Sciatic nerve (tissue), 2 donors: ENCODE measurements at regions not wholly inside any gene's neighbourhood (a gene's known extent, or its start where the extent isn't known, plus 50 kb on each side); places are given as distances from the start of the nearest gene placed in this dataset.
"Not testable (repeated sequence)": the region's sequence is repeated elsewhere in the genome, so short reads cannot be mapped to it uniquely, and the experiment has no call there.

Experiments
- ATAC-seq: fragments of 200-7000 bp; cut with Tn5 transposase; one replicate; pipeline ENCODE4 v1.9.1; 2020; ENCODE audit warnings: mild to moderate bottlenecking, moderate library complexity
- DNase-seq: peaks from one replicate; pipeline ENCODE4 v3.0.0-alpha.2; 2020; ENCODE audit warnings: low spot score
- intact Hi-C: fragments of 100-400 bp; cut with DNase I; formaldehyde crosslinking; loops from one replicate; pipeline ENCODE4 v1.14.2; 2022
- donor health status: DM: no; HTN: no; CAD: no.
- donor health status: DM: no; HTN: no; CAD: no.

- DNase-seq = no peak
- intact Hi-C loops = no loop called here
- ATAC-seq = no peak
Observed at GRCh38 chr7:1352656-1353271, 106.5 kb downstream of the MICALL2 start.

DNA sequence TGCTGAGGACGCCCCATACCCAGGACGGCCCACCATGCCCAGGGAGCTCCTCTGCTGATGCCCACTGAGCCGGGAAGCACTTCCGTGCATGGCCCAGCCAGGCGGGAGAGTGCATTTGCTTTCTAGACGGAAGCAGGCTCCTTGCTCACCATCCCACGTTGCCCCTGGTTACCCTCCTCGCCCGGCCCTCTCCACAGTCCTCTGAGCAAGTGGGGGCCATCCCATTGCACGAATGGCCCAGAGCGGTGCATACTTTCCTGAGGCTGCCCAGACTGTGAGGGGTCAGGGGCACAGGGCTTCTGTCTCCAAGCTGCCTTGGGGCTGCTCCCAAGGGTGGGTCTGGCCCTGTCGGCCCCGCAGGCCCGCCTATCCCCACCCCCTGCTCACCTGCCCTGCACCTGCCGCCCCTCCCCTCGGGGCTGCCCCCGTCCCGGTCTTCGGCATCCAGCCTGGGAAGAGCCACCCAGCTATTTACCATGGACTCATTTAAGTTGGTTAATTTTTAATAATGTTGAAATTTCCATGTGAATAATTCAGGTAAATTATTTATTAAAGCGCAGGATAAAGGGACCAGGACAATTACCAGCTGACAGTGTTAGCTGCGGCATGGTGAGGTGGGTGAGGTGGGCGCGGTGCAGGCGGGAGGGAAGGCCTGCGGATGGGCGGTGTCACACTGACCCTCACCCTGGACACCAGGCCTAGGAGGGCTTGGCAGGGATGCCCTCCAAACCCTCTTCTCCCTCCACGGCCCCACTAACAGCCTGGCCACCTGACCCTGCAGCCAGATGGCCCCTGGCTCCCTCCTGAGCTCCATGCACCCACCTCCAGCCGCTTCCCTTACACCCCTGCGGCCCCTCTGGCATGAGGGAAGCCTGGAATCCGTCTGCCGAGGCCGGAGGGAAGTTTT lies 104.4 kb downstream of the MICALL2 start:
- DNase-seq = no peak
- no peak for ATAC-seq
- intact Hi-C loops = no loop called here

GRCh38 chr7:1355568-1356340 lies 103.5 kb downstream of the MICALL2 start:
- ATAC-seq (no peak), DNase-seq (no peak)
- intact Hi-C loops = no loop called here

GRCh38 chr7:1356853-1357252 lies 102.4 kb downstream of the MICALL2 start:
- intact Hi-C loops, ATAC-seq: not testable (repeated sequence)

DNA sequence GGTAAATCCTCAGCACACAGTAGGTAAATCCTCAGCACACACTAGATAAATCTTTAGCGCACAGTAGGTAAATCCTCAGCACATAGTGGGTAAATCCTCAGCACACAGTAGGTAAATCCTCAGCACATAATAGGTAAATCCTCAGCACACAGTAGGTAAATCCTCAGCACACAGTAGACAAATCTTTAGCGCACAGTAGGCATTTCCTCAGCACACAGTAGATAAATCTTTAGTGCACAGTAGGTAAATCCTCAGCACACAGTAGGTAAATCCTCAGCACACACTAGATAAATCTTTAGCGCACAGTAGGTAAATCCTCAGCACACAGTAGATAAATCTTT lies 102.0 kb downstream of the MICALL2 start:
- DNase-seq, intact Hi-C loops, ATAC-seq: not testable (repeated sequence)

More at GRCh38 chr7:1356853-1357252, 102.4 kb downstream of the MICALL2 start:
- not testable (repeated sequence) for DNase-seq

DNA sequence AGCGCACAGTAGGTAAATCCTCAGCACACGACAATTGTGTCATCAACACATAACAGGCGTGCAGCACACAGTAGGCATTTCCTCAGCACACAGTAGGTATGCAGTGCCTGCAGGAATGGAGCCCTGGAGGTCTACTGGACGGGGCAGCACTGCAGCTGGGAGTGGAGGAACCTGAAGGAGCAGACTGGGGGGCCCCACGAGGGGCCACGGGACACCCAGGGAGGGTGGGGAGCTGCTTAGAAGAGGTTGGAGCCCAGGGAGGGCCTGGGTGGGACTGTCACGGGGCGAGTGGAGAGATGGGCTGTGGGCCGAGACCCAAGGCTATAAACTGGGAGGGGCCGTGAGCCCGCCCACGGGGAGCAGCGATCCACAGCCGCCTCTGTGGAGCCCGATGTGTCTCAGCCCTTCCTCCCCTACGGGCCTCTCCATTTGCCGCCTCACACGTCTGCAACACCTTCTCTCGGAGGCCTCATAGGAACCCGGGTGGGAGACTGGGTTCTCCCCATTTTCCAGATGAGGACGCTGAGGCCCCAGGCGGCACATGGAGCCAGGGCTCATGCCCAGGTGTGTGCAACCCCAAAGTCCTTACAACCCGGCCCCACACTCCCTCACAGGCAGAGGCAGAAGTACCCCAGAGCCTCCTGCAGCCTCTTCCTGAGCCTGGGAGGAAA lies 101.5 kb downstream of the MICALL2 start:
- DNase-seq (no peak), ATAC-seq (no peak)
- intact Hi-C loops = no loop called here

DNA sequence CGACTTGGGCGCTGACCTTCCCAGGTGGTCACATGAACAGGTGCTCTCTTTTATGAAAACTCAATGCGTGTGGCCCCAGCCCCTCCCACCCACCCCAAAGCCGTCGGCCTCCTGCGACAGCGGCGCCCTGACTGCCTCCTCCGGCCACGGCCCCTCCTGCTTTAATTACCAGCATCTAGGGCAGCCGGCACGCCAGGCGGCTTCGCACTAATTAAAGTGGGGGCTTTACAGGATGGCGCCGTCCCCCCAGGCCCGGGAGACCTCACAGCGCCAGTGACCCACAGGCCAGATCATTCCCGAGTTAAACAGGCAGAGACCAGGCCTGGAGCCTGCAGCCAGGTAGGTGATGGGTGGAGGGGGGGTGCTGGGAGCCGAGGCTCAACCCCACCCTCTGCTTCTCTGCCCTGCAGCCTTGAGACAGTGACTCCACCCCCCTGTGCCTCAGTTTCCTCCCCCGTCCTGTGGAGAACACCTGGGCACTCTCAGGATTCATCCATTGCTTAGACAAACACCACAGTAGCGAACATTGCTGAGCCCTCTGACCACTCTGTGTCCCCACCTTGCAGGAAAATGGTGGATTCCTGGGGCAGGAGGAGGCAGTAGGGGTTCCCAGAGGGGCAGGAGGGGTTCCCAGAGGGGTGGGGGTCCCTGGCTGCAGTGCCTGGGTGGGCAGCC lies 100.8 kb downstream of the MICALL2 start:
- DNase-seq = no peak
- intact Hi-C loops = no loop called here
- ATAC-seq = no peak

- intact Hi-C loops = no loop called here
- DNase-seq = no peak
- no peak for ATAC-seq
Observed at GRCh38 chr7:1359051-1359400, 100.2 kb downstream of the MICALL2 start.

GRCh38 chr7:1359681-1360485 lies 99.4 kb downstream of the MICALL2 start:
- intact Hi-C loops = no loop called here
- ATAC-seq = no peak
- DNase-seq = no peak

DNA sequence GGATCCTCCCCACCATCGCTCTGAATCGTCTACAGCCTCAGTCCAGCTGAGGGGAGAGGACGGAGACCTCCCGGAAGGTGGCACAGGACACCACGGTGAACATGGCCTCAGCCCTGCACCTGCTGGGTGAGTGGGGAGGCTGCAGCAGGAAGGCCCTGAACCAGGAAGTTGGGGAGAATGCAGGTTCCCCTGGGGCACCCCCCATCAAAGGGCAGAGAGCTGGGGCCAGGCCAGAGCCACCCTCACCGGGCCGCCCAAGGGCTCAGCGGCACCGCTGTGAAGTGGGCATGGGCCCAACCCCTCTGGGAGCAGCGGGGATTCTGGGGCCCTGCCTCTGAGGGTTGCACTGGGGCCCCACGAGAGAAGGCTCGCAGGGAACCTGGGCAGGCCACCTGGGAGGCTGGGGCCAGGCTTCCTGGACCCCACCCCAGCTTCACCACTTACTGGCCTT lies 98.7 kb downstream of the MICALL2 start:
- ATAC-seq (no peak), DNase-seq (no peak)
- intact Hi-C loops = no loop called here

DNA sequence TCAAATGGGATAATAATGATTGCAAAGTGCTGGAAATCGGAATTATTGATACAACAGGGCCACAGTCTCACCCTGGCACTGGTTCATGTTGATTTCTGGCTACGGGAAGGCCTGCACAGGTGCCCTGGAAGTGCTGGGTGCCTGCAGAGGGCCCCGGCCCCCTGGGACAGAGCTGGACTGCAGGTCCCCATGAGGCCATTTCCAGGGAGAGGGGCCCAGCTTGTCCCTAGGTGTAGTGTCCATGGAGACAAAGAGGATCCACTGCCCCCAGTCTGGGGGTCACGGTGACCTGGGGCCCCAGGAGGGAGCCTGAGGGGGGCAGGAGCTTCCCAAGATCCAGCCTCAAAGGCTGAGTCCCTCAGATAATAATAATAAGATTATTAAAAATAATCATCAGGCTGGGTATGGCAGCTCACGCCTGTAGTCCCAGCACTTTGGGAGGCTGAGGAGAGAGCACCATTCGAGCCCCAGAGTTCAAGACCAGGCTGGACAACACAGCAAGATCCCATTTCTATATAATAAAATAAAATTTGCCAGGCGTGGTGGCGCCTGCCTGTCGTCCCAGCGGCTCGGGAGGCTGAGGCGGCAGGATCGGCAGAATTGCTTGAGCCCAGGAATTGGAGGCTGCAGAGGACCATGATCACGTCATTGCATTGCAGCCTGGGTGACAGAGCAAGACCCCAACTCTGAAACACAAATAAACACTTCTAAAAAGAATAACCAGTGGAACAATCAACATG lies 98.1 kb downstream of the MICALL2 start:
- ATAC-seq (no peak), DNase-seq (no peak)
- intact Hi-C loops = no loop called here

- DNase-seq = no peak
- intact Hi-C loops = no loop called here
Observed at GRCh38 chr7:1361756-1362125, 97.5 kb downstream of the MICALL2 start.

DNA sequence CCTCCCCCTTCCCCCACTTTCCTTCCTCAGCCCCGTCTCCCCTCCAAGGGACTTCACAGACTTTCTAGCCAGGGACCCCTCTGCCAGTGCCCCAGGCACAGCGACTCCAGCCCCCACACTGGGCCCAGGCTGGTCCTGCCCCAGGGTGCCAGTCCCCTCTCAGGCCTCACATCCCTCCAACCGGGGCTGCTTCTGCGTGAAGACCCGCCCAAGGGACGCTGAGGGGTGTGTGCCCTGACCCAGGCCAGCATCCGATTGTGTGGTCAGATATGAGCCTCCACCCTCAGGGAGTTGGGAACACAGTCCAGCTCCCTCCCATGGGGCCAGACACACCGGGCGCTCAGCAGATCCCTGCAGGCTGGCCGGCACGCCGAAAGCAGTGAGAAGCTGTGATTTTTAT lies 97.0 kb downstream of the MICALL2 start:
- intact Hi-C loops = no loop called here
- DNase-seq (no peak), ATAC-seq (no peak)

More at GRCh38 chr7:1361756-1362125, 97.5 kb downstream of the MICALL2 start:
- ATAC-seq = no peak

DNA sequence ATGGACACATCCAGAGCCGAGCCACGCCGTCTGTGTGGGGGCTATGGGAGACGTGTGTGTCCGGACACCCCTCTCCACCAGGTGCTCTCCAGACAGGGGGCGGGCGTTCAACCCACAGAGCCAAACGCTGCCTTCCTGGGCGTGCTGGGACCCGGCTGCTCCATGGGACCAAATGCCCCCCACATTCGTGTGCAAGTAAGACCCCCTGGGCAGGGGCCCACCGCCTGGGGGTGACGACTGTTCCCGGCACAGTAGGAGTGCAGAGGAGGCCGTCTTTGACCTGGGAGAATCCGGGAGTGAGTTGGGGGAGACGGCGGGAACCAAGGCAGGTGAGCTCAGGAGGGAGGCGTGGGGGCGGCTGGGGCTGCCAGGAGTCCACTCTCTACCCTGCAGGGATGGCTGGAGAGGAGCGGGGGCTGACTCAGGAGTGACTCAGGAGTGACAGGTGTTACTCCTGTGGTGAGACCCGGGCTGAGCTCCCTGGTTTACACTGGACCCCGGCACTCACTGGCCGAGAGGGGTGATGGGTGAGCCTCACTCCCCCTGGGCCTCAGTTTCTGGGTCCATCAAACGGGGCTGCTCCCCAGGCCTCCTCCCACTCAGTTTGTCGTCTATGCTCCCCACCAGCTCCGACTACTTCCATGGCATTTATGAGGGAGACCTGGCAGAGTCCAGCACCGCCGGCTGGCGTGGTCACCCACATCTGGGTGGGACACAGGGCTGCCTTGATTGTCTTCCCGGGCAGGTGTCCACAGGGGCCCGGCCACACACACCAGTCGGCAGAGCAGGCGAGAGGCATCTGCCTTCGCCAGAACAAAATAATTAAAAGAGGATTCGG lies 95.0 kb downstream of the MICALL2 start:
- intact Hi-C loops = no loop called here
- no peak for DNase-seq
- no peak for ATAC-seq

DNA sequence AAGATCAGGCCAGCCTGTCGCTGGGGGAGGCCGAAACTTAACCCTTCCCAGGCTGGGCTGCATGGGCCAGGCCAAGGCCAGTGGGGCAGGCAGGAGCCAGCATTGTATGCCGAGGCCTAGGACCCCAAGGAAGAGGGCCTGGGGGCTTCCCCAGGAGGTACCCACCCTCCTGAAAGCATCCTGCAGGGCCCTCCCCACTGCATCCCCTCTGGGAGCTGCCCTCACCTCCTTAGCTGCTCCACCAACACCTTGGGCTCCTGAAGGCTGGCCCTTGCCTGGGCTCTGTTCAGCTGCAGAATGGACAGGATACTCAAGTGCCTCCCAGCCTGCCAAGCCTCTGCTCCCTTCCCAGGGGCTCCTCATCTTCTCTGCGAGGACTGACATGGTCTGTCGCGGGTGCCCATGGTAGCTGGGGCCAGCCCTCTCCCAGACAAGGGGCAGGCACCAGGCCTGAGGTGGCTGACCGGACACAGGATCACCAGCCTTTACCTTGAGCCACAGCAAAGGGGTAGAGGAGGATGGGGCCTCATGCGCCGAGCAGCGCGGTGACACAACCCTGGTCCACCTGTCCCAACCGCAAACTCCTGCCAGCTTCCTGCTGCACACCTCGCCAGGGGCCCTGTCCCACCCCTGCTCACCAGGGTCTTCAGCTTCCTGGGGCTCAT lies 94.2 kb downstream of the MICALL2 start:
- no peak for DNase-seq
- no peak for ATAC-seq
- intact Hi-C loops = no loop called here

DNA sequence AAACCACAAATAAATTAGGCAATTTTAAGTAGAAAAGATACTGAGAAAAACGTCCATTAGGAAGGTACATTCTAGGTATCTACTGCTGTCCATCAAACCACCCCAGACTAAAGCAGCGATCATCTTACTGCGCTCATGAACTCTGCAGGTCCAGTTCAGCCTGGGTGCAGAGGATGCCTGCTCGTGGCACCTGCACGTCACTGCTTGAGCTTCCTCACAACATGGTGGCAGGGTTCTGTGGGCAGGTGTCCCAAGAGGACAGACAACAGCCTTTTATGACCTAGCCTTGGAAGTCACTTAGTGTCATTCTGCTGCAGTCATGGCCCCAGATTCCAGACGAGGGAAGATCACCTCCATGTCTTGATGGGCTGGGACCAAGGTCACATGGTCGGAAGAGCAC lies 93.4 kb downstream of the MICALL2 start:
- no peak for DNase-seq
- intact Hi-C loops = no loop called here
- ATAC-seq = no peak
